HPDE6-E6E7 (cell line): ENCODE measurements at regions not wholly inside any gene's neighbourhood (a gene's known extent, or its start where the extent isn't known, plus 50 kb on each side); places are given as distances from the start of the nearest gene placed in this dataset.

Source experiments
- DNase-seq: peaks from one replicate; pipeline ENCODE4 v3.0.0; 2011; ENCODE audit warnings: missing footprints; ENCODE audit errors: extremely low spot score

GRCh38 chr9:14467675-14468374 is 153.9 kb upstream of the NFIB start:
- no peak for DNase-seq

DNA sequence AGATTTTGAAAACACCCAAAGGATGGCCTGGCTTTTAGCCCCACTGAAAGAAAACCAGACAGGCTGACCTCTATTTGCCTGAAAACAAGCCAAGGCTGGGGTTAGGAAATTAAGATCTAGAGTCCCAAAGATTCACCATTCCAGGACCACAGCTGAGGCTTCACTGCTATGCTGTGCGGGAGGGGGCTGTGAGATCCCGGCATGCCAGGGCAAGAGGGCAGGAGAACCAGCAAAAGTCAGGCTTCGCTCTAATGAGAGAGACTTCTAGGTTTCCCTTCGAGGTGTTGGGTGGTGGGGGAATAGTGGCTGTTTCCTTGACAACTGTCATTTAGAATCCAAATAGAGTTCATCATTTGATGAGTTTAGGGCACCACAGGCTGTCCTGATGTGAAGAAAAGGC is 152.9 kb upstream of the NFIB start:
- DNase-seq, result no peak

DNA sequence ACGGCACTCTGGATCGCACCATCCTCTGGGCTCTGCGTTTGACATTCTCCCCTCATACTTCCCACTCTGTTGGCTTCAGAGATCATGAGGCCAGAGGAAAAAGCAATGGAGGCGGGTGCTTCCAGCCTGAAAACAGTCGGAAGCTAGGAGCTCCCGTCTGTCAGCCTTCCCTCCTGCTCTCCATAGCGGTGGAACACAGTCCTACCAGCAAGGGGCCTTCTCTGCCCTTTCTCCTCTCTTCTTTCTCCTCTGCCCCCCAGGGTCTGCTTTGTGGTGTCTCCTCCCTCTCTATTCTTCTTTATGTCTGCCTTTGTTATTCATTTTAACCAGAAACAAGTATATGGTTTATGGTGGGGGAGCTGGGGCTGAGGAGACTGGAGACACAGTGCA is 152.5 kb upstream of the NFIB start:
- no peak for DNase-seq

DNA sequence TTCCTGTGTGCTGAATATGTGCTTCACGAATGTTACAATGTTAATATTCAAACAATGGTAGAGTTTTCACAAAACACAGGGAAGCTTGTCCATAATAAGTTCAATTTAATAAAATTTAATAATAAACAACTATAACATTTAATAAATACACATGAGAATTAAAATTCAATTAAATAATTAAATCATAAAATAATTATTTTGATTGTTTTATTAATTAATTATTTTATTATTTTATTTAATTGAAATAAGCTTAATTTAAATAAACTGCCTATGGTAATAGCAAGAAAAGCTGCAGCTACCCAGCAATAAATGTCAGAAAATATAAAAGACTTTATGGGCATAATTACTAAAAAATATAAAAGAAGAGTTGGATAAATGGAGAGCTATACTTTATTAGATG is 149.0 kb upstream of the NFIB start:
- DNase-seq, result no peak

GRCh38 chr9:14455243-14455642 is 141.3 kb upstream of the NFIB start:
- no peak for DNase-seq

DNA sequence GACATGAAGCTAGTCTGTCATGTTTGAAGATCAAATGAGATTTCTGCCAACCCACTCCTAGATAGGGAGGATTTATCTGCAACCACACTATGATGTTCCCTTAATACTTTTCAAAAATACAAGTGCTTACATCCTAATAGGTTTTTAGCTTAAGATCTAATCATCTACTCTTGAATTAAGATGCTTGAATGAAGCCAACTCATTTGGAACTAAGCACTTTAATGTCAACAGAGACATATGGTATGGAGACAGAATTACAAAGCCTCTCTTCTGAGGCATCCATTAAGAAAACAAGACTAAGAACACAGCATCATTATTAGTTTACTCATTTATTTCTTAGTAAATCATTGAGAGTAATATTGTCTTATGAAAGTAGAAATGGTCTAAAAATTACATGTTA is 139.3 kb upstream of the NFIB start:
- no peak for DNase-seq

- no peak for DNase-seq
Observed at GRCh38 chr9:14452539-14452938, 138.6 kb upstream of the NFIB start.

- DNase-seq, result no peak
Observed at GRCh38 chr9:14451949-14452348, 138.0 kb upstream of the NFIB start.

DNA sequence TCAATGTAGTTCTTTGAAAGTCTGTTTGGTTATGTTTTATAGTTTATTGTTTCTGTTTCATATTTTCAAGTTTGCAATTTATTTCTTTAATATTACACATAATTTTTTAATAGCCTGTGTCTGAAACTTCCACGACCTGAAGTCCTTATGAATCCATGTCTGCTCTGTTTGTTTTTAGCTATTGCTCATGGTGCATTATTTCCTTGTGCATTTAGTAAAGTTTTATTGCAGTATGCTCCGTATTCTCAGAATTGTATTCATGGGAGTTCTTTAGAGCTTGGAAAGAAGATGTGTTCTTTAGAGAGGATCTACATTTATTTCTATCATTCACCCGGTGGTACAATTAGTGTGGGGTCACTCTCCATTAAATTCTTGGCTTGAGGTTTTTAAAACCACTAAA is 133.2 kb upstream of the NFIB start:
- no peak for DNase-seq

- no peak for DNase-seq
Observed at GRCh38 chr9:14445946-14446345, 132.0 kb upstream of the NFIB start.

DNA sequence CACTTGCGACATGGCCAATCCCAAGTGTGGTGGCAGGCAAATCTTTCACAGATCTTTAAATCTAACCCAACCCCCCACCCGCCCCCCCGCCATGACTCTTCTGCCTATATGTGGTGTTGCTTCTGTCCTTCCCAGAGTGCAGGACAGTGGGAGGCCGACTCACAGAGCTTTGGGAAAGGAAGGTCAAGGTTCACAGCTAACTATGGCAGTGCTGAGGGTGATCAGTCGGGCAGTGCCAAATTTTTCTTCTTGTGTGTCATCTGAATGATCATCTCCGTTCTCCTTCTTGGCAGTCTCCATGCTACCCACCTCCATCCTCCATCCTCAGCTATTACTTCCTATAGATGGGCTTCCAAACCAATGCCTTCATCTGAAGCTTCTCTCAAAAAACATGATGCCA is 129.0 kb upstream of the NFIB start:
- DNase-seq, result no peak

- no peak for DNase-seq
Observed at GRCh38 chr9:14441976-14442651, 128.2 kb upstream of the NFIB start.

DNA sequence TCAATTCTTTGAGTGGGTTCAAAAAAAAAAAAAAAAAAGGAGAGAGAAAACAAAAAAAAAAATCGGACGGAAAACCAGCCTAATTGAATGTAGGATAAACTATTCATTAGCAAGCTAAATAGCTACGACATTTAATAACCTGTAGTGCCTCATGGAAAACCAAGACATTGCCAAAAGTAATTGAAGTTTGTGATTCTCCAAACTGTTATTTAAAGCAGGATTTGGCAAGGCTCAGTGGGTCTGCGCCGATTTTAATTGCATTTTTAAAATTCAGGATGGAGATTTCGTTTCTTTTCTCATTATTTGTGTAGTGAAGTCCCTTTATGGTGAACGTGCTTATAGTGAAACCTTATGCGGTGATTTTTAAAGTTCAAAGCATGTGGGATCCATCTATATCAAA is 127.2 kb upstream of the NFIB start:
- no peak for DNase-seq

- DNase-seq, result no peak
Observed at GRCh38 chr9:14440062-14440461, 126.1 kb upstream of the NFIB start.

- no peak for DNase-seq
Observed at GRCh38 chr9:14439555-14439954, 125.6 kb upstream of the NFIB start.

DNA sequence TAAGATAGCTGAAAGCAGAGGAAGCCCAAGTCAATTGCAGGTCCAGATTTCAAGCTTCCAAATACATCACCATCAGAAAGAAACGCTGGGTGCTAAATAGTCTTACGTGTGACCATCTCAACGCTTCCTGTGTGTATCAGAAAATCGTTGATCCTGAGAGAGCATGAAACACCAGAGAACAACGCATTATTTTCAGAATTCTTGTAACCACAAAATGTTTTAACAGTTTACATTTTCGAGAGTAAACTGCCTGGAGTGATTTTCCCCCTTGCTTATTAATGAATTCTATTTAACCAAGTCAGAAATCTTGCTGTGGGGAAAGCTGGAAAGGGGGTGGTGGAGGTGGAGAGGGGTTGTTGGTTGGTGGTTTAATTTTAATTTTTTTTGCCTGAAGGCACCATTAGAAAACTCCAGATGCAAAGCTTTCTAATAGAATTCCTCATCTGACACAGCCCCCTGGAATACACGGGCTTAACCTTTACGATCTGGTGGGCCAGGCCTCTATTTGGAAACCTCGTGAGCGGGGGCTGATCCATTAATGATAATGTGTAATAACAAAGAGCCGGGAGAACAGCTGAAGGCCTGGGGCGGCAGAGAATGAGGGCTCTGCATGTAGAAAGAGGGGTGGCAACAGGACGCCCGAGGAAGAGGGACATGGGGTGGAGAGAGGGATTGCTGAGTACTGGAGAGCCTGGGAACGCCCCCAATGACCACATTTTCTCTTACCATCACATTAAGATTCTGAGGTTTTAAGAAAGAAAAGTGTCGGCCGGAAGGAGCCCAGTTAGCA is 124.5 kb upstream of the NFIB start:
- DNase-seq, result no peak

- no peak for DNase-seq
Observed at GRCh38 chr9:14437354-14438231, 123.7 kb upstream of the NFIB start.

DNA sequence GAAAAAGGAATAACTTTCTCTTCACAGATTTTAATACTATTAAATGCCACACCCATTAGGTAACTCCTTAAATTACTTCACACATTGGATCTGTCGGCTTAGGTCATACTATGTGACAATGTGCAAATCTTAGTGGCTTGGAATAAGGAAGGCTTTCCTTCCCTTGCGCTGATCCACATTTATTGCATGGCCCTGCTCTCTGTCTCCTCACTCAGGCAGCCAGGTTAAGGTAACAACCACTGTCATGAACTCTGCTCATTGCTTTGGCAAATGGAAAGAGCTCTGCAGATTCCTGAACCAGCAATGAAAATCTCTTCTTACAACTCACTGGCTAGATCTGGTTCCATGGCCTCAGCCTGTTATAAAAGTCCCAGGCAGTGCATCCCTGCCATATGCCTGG is 121.9 kb upstream of the NFIB start:
- DNase-seq, result no peak

DNA sequence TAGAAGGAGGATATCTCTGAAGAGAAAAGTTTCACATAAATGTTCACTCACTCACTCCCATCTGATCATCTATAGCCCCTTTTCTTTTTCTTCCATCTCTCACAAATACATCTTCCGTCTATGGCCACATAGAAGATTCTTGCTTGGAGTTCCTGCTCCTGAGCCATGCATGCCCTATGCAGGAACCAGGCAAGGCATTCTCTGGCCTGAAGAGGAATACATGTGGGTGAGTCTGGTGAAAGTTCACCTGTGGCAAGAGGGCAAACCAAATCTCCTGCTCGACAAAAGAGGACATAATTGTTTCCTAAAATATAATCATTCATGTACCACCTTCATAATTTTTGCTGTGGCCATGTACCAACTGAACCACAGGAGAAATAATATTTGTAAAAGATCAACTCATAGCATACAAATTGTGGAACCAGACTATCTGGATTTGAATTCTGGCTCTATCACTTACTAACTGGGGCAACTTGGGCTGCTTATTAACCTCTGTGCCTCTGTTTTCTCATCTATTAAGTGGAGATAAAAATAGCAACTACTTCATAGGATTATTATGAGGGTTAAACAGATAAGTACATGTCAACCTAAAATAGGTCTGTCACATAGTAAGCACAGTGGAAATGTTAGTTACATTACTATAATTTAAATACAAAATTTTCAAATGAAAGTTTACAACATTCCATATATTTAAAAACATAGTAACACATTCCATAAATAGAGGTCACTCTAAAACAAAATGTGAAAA is 121.2 kb upstream of the NFIB start:
- DNase-seq, result no peak

DNA sequence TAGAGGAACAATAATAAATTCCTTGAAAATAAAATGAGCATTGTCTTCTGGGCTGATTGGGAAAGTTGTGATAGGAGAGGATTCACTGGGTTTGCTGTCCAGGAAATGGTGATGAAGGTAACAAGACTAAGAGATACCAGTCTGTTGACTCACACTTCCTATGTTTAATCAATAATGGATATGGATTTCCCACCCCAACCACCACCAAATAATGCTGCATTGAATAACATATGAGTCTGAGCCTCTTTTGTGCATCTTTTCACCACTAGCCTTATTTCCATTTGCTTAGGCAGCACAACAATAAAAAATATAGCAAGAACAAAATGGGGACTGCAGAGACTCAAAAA is 120.2 kb upstream of the NFIB start:
- DNase-seq, result no peak
